GM23338 (cell line): ENCODE measurements at regions not wholly inside any gene's neighbourhood (a gene's known extent, or its start where the extent isn't known, plus 50 kb on each side); places are given as distances from the start of the nearest gene placed in this dataset.
A peak's percentile ranks its signal among the peaks of the same experiment; 100 is the strongest.

ENCODE experiments used
- ATAC-seq: fragments of 200-7000 bp; cut with Tn5 transposase; 3 replicates; pipeline ENCODE4 v1.9.1; 2020
- DNase-seq: peaks from one replicate; pipeline ENCODE4 v3.0.0-alpha.2; 2015; ENCODE audit warnings: low spot score
- H2AFZ ChIP-seq: fragments of 200-600 bp; sonication (generic); 2 replicates; pipeline ENCODE4 v1.8.0; 2016; ENCODE audit warnings: antibody characterized with exemption, mild to moderate bottlenecking, moderate library complexity
- H3F3A ChIP-seq: fragments of 200-600 bp; sonication (generic); replicated peaks from 2 replicates; pipeline ENCODE4 v1.8.0; 2017; ENCODE audit warnings: antibody characterized with exemption, mixed run types, low read depth
- H3K27ac ChIP-seq: fragments of 200-600 bp; sonication (generic); 2 replicates; pipeline ENCODE4 v1.6.1; 2016; ENCODE audit warnings: low read depth
- H3K27me3 ChIP-seq: fragments of 200-600 bp; sonication (generic); 2 replicates; pipeline ENCODE4 v1.8.0; 2016; ENCODE audit warnings: mild to moderate bottlenecking, mixed run types, moderate library complexity; ENCODE audit not compliant: insufficient read depth
- H3K36me3 ChIP-seq: fragments of 200-600 bp; sonication (generic); 2 replicates; pipeline ENCODE4 v1.8.0; 2016; ENCODE audit warnings: mild to moderate bottlenecking; ENCODE audit not compliant: insufficient read depth
- H3K4me1 ChIP-seq: fragments of 200-600 bp; sonication (generic); 2 replicates; pipeline ENCODE4 v1.8.0; 2016; ENCODE audit warnings: mild to moderate bottlenecking, moderate library complexity; ENCODE audit not compliant: insufficient read depth
- H3K4me2 ChIP-seq: fragments of 200-600 bp; sonication (generic); 2 replicates; pipeline ENCODE4 v1.7.1; 2017; ENCODE audit warnings: mixed run types
- H3K4me3 ChIP-seq: fragments of 200-600 bp; sonication (generic); 2 replicates; pipeline ENCODE4 v1.6.1; 2016; ENCODE audit warnings: mixed run types
- H3K79me2 ChIP-seq: fragments of 200-600 bp; sonication (generic); replicated peaks from 2 replicates; pipeline ENCODE4 v1.8.0; 2017; ENCODE audit warnings: mild to moderate bottlenecking; ENCODE audit not compliant: insufficient read depth
- H3K9me2 ChIP-seq: fragments of 200-600 bp; sonication (generic); 2 replicates; pipeline ENCODE4 v1.8.0; 2017; ENCODE audit not compliant: insufficient read depth
- H4K20me1 ChIP-seq: fragments of 200-600 bp; sonication (generic); replicated peaks from 2 replicates; pipeline ENCODE4 v1.8.0; 2017; ENCODE audit warnings: mild to moderate bottlenecking; ENCODE audit not compliant: insufficient read depth
- H3K27ac Mint-ChIP-seq: 2 replicates; pipeline ENCODE4 v1.8.0; 2020; ENCODE audit warnings: inconsistent platforms, mild to moderate bottlenecking, moderate library complexity, mixed read lengths
- H3K27me3 Mint-ChIP-seq: 3 replicates; pipeline ENCODE4 v1.8.0; 2022; ENCODE audit warnings: low read depth, mild to moderate bottlenecking, moderate library complexity, mixed read lengths, inconsistent platforms; ENCODE audit not compliant: insufficient read depth, poor library complexity
- H3K36me3 Mint-ChIP-seq: 3 replicates; pipeline ENCODE4 v1.8.0; 2021; ENCODE audit warnings: low read depth, mild to moderate bottlenecking, inconsistent platforms, moderate library complexity, mixed read lengths
- H3K4me1 Mint-ChIP-seq: 3 replicates; pipeline ENCODE4 v1.8.0; 2020; ENCODE audit warnings: mild to moderate bottlenecking, inconsistent platforms, mixed read lengths
- H3K4me3 Mint-ChIP-seq: 3 replicates; pipeline ENCODE4 v1.8.0; 2021; ENCODE audit warnings: moderate library complexity, mild to moderate bottlenecking, inconsistent platforms, mixed read lengths
- H3K9me3 Mint-ChIP-seq: 3 replicates; pipeline ENCODE4 v1.8.0; 2020; ENCODE audit warnings: moderate library complexity, mild to moderate bottlenecking, inconsistent platforms, mixed read lengths
- ETS1 ChIP-seq: IDR thresholded peaks from 2 replicates; pipeline ENCODE4 v1.6.1; 2016; ENCODE audit warnings: antibody characterized with exemption
- EZH2 ChIP-seq: fragments of 200-600 bp; sonication (generic); IDR thresholded peaks from one replicate; pipeline ENCODE4 v1.8.0; 2017; ENCODE audit warnings: antibody characterized with exemption, mild to moderate bottlenecking, low read depth; ENCODE audit not compliant: unreplicated experiment
- JUNB ChIP-seq: IDR thresholded peaks from one replicate; pipeline ENCODE4 v1.6.1; 2016; ENCODE audit warnings: antibody characterized with exemption; ENCODE audit not compliant: unreplicated experiment
- POLR2AphosphoS5 ChIP-seq: IDR thresholded peaks from 2 replicates; pipeline ENCODE4 v1.6.1; 2016; ENCODE audit warnings: antibody characterized with exemption, low read depth
- REST ChIP-seq: IDR thresholded peaks from one replicate; pipeline ENCODE4 v1.6.1; 2018; ENCODE audit warnings: antibody characterized with exemption; ENCODE audit not compliant: unreplicated experiment
- STAT1 ChIP-seq: IDR thresholded peaks from one replicate; pipeline ENCODE4 v1.6.1; 2016; ENCODE audit warnings: antibody characterized with exemption; ENCODE audit not compliant: unreplicated experiment

GRCh38 chr5:174642816-174643405 lies 81.5 kb upstream of the MSX2 start:
- no peaks in the 10 kb centered on the region for H3K4me1 ChIP-seq
- H3K27me3 ChIP-seq, result no peaks in the 10 kb centered on the region
- 0 out of 2 replicates have a peak overlapping the region, but pooled peaks have one; percentile 63 for H2AFZ ChIP-seq
- H3K4me3 Mint-ChIP-seq, result no peak overlapping the region
- no peak overlapping the region for H3K4me2 ChIP-seq
- H4K20me1 ChIP-seq, result no peaks in the 10 kb centered on the region
- H3K36me3 Mint-ChIP-seq, result no peaks in the 10 kb centered on the region; the same call in 2 of the 3 replicates
- no peak for DNase-seq
- H3K9me3 Mint-ChIP-seq, result peaks cover 12% of the 10 kb centered on the region
- no peaks in the 10 kb centered on the region for H3F3A ChIP-seq
- no peaks in the 10 kb centered on the region; the same call in 1 of the 2 replicates for H3K9me2 ChIP-seq
- H3K4me3 ChIP-seq, result no peak overlapping the region
- H3K27me3 Mint-ChIP-seq, result peaks cover 8% of the 10 kb centered on the region
- no peaks in the 10 kb centered on the region for H3K36me3 ChIP-seq
- TF ChIP-seq EZH2, result no peak
- TF ChIP-seq ETS1, result no peak
- no peak for TF ChIP-seq JUNB
- no peak overlapping the region for H3K27ac ChIP-seq
- no peaks in the 10 kb centered on the region for H3K79me2 ChIP-seq
- H3K4me1 Mint-ChIP-seq, result peaks cover 6% of the 10 kb centered on the region; the same call in 1 of the 3 replicates
- no peak overlapping the region for H3K27ac Mint-ChIP-seq
- no peak for ATAC-seq

- ATAC-seq, result no peak
- H3K36me3 Mint-ChIP-seq, result no peaks in the 10 kb centered on the region; the same call in 2 of the 3 replicates
Observed at GRCh38 chr5:174644436-174644835, 79.9 kb upstream of the MSX2 start.

More at GRCh38 chr5:174644436-174644835, 79.9 kb upstream of the MSX2 start:
- H3K9me3 Mint-ChIP-seq, result peaks cover 12% of the 10 kb centered on the region
- Histone ChIP-seq H3K4me1 (no peaks in the 10 kb centered on the region), H3F3A (no peaks in the 10 kb centered on the region), H4K20me1 (no peaks in the 10 kb centered on the region), H3K36me3 (no peaks in the 10 kb centered on the region), H3K27ac (no peak overlapping the region), H3K4me3 (no peak overlapping the region), H3K9me2 (no peaks in the 10 kb centered on the region; the same call in 1 of the 2 replicates), H3K27me3 (no peaks in the 10 kb centered on the region), H2AFZ (no peak overlapping the region), H3K4me2 (no peak overlapping the region), H3K79me2 (no peaks in the 10 kb centered on the region)
- H3K4me3 Mint-ChIP-seq, result no peak overlapping the region
- TF ChIP-seq REST, result no peak
- no peak for TF ChIP-seq POLR2AphosphoS5
- no peak for TF ChIP-seq ETS1
- no peak for TF ChIP-seq STAT1
- no peaks in the 10 kb centered on the region for H3K4me1 Mint-ChIP-seq
- no peak for DNase-seq
- H3K27ac Mint-ChIP-seq, result no peak overlapping the region
- peaks cover 8% of the 10 kb centered on the region for H3K27me3 Mint-ChIP-seq
